ENCODE measurements at regions not wholly inside any gene's neighbourhood (a gene's known extent, or its start where the extent isn't known, plus 50 kb on each side); places are given as distances from the start of the nearest gene placed in this dataset.

GRCh38 chr9:26335116-26335515 is 557.5 kb downstream of the CAAP1 start:
- H3K4me3 ChIP-seq (ENCODE audit: low read depth, low read length), result no peak overlapping the region
- TF ChIP-seq, protein P1, sequence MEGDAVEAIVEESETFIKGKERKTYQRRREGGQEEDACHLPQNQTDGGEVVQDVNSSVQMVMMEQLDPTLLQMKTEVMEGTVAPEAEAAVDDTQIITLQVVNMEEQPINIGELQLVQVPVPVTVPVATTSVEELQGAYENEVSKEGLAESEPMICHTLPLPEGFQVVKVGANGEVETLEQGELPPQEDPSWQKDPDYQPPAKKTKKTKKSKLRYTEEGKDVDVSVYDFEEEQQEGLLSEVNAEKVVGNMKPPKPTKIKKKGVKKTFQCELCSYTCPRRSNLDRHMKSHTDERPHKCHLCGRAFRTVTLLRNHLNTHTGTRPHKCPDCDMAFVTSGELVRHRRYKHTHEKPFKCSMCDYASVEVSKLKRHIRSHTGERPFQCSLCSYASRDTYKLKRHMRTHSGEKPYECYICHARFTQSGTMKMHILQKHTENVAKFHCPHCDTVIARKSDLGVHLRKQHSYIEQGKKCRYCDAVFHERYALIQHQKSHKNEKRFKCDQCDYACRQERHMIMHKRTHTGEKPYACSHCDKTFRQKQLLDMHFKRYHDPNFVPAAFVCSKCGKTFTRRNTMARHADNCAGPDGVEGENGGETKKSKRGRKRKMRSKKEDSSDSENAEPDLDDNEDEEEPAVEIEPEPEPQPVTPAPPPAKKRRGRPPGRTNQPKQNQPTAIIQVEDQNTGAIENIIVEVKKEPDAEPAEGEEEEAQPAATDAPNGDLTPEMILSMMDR (IDR thresholded peaks at IDR 0.05; ENCODE audit: borderline replicate concordance, insufficient read depth, low read depth, low read length), result no peak

DNA sequence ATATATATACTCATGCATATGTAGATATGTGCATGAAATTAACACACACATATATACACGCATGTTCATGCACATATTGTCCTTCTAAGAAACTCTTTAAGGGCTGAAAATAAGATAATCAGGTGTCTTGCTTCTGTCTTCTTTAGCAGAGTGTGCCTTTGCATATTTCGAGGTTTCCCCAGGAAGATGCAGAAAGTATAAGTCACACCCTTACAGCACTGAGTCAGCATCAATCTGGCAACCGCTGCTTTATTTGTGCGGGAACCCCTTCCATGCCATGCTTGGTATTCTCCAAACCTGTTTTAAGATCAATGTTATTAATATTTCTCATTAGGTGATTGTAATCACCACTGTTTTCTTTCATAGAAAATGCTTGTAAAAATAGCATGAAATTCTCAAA is 557.9 kb downstream of the CAAP1 start:
- TF ChIP-seq, protein P1 (IDR thresholded peaks at IDR 0.05; ENCODE audit: borderline replicate concordance, insufficient read depth, low read depth, low read length), result no peak
- H3K4me3 ChIP-seq (ENCODE audit: low read depth, low read length), result no peak overlapping the region

GRCh38 chr9:26331223-26331622 is 561.4 kb downstream of the CAAP1 start:
- no peak overlapping the region for H3K4me3 ChIP-seq (ENCODE audit: low read depth, low read length)
- TF ChIP-seq, protein P1 (IDR thresholded peaks at IDR 0.05; ENCODE audit: borderline replicate concordance, insufficient read depth, low read depth, low read length), result no peak

DNA sequence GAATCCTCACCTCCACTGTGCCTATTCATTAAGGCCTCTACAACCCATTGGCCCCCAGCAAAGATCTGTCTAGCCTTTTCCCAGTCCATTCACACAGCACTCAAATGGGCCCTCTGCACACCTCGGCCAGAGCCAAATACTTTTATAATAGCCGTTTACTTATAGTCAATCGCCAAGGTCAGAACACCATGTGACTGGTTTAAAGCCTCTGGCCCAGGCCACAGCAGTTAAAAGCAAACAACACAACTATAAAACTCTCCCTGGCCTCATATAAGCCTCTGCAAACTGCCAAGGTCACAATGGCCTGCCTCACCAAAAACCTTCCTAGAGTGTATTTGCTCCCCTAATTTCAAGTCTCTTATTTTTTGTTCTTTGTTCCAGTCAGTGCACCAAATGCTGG is 562.6 kb downstream of the CAAP1 start:
- TF ChIP-seq, protein P1 (IDR thresholded peaks at IDR 0.05; ENCODE audit: borderline replicate concordance, insufficient read depth, low read depth, low read length), result no peak
- H3K4me3 ChIP-seq (ENCODE audit: low read depth, low read length), result no peak overlapping the region

- H3K4me3 ChIP-seq (ENCODE audit: low read depth, low read length), result no peak overlapping the region
- TF ChIP-seq, protein P1 (IDR thresholded peaks at IDR 0.05; ENCODE audit: borderline replicate concordance, insufficient read depth, low read depth, low read length), result peak; percentile 58; the same call in 1 of the 2 replicates
Measured at GRCh38 chr9:26326563-26326962, 566.0 kb downstream of the CAAP1 start.

DNA sequence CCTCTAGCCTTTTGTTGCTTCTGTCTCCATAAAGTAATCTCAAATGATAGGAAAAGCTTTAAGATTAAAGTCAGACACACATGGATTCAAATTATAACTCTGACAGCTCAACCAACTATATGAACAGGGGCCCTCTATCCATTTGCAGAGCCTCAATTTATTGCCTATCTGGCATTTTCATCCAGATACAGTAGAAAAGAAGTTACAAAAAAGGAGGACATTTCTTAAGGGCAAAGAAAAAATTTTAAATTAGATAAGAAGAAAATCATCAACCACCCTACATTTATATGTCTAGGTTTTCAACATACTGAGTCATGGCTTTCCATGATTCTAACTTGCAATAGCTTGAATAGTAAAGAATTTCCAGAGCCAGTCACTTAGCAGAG is 567.2 kb downstream of the CAAP1 start:
- no peak overlapping the region for H3K4me3 ChIP-seq (ENCODE audit: low read depth, low read length)
- TF ChIP-seq, protein P1 (IDR thresholded peaks at IDR 0.05; ENCODE audit: borderline replicate concordance, insufficient read depth, low read depth, low read length), result no peak

DNA sequence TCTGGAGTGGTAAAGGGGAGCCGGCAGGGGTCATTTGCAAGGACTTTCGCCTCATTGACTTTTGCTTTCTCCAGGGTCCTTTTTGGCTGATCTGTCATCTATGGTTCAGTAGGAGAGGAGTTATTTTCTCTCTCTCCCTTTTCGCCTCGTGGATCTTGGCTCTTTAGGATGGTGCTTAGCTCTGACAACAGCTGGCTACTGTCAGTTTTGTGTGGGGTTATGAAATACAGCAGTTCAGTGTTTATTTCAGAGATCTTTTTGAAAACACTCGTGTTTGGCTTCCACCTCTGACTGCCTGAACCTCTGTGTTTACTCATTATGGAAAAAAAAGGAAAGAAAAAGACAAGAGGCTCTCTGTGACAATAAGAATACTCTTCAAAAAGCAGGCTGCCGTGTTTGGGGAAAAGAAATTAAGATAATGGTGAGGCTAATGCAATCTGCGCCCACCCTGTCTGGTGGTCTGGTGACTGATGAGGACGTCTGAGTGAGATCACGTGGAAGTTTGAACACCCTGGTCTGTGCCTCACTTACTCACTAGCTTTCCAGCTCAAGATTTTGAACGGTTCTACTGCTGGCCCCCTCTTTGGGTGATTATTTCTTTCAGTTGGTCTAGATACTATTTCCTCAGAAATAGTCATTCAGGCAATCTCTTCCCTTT is 567.7 kb downstream of the CAAP1 start:
- no peak overlapping the region for H3K4me3 ChIP-seq (ENCODE audit: low read depth, low read length)
- TF ChIP-seq, protein P1 (IDR thresholded peaks at IDR 0.05; ENCODE audit: borderline replicate concordance, insufficient read depth, low read depth, low read length), result no peak

Measured in GM12875 (cell line).